IPS DF 4.7 (cell line): ENCODE measurements at regions not wholly inside any gene's neighbourhood (a gene's known extent, or its start where the extent isn't known, plus 50 kb on each side); places are given as distances from the start of the nearest gene placed in this dataset.

Source experiments
- DNase-seq: peaks from one replicate; pipeline ENCODE4 v3.0.0-alpha.2; 2013; ENCODE audit warnings: low spot score; ENCODE audit errors: extremely low read depth

GRCh38 chr4:123974386-123975149 is 578.0 kb downstream of the SPRY1 start:
- no peak for DNase-seq

GRCh38 chr4:123976285-123976684 is 579.7 kb downstream of the SPRY1 start:
- DNase-seq = no peak

GRCh38 chr4:123976819-123977218 is 580.2 kb downstream of the SPRY1 start:
- DNase-seq = no peak

GRCh38 chr4:123977641-123978081 is 581.1 kb downstream of the SPRY1 start:
- no peak for DNase-seq

GRCh38 chr4:123978637-123979036 is 582.0 kb downstream of the SPRY1 start:
- no peak for DNase-seq

- no peak for DNase-seq
Observed at GRCh38 chr4:123980736-123981300, 584.2 kb downstream of the SPRY1 start.

- DNase-seq = no peak
Observed at GRCh38 chr4:123984886-123985285, 588.3 kb downstream of the SPRY1 start.

GRCh38 chr4:123986268-123986798 is 589.7 kb downstream of the SPRY1 start:
- no peak for DNase-seq

- no peak for DNase-seq
Observed at GRCh38 chr4:123987408-123987807, 590.8 kb downstream of the SPRY1 start.

GRCh38 chr4:123990310-123990870 is 593.8 kb downstream of the SPRY1 start:
- DNase-seq = no peak

GRCh38 chr4:123994917-123995316 is 598.3 kb downstream of the SPRY1 start:
- no peak for DNase-seq

- DNase-seq = no peak
Observed at GRCh38 chr4:123995936-123996335, 599.3 kb downstream of the SPRY1 start.

GRCh38 chr4:123996718-123997510 is 600.3 kb downstream of the SPRY1 start:
- no peak for DNase-seq

- no peak for DNase-seq
Observed at GRCh38 chr4:123997776-123998449, 601.3 kb downstream of the SPRY1 start.

- DNase-seq = no peak
Observed at GRCh38 chr4:124000233-124000632, 603.6 kb downstream of the SPRY1 start.

- no peak for DNase-seq
Observed at GRCh38 chr4:124015766-124016165, 619.2 kb downstream of the SPRY1 start.

GRCh38 chr4:124017185-124017785 is 620.7 kb downstream of the SPRY1 start:
- DNase-seq = no peak

- DNase-seq = no peak
Observed at GRCh38 chr4:124018383-124019317, 622.1 kb downstream of the SPRY1 start.

- DNase-seq = no peak
Observed at GRCh38 chr4:124019749-124020549, 623.4 kb downstream of the SPRY1 start.
